Fibroblast of skin of right biceps (primary cell): ENCODE measurements at regions not wholly inside any gene's neighbourhood (a gene's known extent, or its start where the extent isn't known, plus 50 kb on each side); places are given as distances from the start of the nearest gene placed in this dataset.

Experiments
- DNase-seq: peaks from one replicate; pipeline ENCODE4 v3.0.0-alpha.2; 2013

GRCh38 chr3:102163039-102163817 lies 271.6 kb upstream of the ZPLD1 start:
- peak; percentile 54 for DNase-seq

DNA sequence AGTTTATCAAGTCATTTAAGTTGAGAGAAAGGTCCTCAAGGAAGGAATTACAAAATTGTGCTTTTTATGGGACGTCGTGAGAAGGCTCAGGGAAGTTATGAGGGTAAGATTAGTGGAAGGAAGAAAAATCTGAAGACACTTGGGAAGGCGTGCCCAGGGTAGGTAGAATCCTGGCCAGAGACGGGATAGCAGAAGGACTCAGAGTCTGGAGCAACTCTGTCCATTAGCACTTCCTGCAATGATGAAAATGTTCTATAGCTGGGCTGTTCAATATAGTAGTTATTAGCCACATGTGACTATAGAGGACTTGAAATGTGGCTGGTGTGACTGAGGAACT lies 271.0 kb upstream of the ZPLD1 start:
- DNase-seq = no peak

DNA sequence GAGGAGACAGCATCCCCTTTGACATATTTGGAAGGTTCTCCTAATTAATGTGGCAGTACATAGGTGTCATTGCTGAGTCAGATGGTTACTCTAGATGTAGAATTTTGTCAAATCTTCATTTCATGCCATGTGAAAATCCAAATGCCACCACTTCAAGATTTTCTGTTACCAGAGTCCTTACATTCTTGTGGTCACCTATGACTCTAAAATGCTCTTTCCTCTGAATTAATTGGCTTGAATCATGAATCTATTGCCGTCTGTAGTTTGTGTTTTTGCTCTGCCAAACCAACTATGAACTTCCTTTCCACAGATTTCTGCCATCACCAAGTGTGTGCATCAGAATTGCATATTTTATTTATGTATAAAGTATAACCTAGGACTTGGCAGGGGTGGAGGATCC lies 269.4 kb upstream of the ZPLD1 start:
- peak; percentile 83 for DNase-seq

- DNase-seq = no peak
Observed at GRCh38 chr3:102169915-102170479, 264.8 kb upstream of the ZPLD1 start.

- DNase-seq = no peak
Observed at GRCh38 chr3:102170545-102170944, 264.3 kb upstream of the ZPLD1 start.

GRCh38 chr3:102174312-102174712 lies 260.5 kb upstream of the ZPLD1 start:
- DNase-seq = peak; percentile 67

GRCh38 chr3:102174832-102175374 lies 259.9 kb upstream of the ZPLD1 start:
- DNase-seq = peak; percentile 37

DNA sequence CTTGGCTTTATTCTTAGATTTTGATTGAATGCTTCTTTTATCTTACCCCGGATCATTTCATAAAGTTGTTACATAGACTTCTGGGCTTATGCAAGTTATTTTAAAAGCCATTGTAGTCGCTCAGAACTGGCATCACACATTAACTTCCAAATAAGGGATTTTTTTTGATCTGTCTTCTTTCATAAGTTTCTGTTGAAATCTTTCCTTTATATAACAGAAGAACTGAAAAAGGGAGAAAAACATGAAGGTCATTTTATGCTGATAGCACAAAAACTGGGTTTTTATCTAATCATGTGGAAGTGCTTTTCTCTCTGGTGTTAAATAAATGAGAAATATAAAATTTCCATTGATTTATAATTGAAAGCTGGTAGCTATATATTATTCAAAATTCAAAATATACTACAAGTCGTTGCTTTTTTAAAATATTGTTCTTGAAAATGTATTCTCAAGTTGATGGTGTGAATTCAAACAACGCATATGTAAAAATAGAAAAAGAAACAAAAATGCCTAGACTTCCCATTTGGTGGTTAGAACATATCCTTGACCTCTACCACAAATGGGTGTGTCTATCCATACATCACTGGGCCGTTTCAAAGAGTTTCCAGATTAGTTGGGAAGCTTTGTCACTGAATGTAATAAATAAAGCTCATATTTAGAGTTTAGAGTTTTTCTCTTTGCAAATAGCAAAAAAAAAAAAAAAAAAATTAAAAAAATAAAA lies 258.3 kb upstream of the ZPLD1 start:
- no peak for DNase-seq

- DNase-seq = no peak
Observed at GRCh38 chr3:102177075-102177755, 257.6 kb upstream of the ZPLD1 start.

DNA sequence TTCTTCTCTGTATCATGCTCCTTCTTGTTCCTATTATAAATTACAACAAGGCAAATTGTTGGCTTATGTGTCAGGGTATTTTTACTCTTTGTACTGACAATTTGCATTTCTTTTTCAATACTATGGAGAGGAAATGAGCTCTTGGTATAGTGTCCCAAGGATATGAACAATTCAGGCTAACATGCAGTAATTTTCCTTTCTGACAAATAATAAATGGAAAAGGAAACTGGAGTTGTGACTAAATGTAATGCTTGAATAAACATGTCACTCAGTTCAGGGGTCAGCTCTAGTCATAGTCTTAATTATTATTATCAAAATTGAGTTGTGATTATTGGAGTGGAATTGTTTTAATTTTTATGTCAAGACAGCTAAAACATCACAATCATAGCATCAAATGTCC lies 256.0 kb upstream of the ZPLD1 start:
- DNase-seq = no peak

DNA sequence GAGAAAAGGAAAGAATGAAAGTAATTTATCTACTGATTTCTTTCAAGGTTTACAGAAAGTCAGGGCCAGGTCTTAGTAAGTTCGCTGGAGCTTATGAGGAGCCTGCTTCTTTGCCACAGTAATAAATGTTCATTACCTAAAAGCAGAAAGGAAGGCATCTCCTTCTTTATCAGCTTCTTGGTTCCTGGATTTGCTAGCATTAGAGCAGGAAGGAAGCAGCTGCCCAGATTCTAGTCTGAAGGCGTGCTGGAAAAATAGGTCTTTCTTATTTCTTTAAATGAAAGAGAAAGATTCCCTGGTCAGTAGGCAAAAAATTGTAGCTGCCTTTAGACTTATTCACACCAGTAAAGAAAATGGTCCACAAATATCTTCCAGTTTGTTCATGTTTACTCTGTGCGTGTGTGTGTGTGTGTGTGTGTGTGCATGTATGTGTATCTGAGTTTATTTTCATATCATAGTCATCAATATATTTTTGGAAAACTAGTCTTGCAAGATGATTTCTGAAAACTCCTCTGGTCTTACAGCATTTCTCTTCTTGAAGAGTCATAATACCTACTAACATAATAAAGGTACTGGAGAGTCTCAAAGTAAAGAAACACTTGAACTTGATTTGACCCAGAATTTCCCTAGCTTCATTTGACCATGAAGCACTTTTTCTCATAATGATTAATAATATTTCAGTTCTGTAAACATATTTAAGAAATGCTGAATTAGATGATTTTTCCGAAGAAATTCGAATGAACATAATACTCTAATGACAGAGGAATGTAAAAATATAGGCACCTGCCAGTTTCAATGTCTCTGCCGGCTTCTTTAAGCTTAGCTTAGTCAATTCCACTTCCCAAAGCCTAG lies 255.3 kb upstream of the ZPLD1 start:
- peak; percentile 37 for DNase-seq

DNA sequence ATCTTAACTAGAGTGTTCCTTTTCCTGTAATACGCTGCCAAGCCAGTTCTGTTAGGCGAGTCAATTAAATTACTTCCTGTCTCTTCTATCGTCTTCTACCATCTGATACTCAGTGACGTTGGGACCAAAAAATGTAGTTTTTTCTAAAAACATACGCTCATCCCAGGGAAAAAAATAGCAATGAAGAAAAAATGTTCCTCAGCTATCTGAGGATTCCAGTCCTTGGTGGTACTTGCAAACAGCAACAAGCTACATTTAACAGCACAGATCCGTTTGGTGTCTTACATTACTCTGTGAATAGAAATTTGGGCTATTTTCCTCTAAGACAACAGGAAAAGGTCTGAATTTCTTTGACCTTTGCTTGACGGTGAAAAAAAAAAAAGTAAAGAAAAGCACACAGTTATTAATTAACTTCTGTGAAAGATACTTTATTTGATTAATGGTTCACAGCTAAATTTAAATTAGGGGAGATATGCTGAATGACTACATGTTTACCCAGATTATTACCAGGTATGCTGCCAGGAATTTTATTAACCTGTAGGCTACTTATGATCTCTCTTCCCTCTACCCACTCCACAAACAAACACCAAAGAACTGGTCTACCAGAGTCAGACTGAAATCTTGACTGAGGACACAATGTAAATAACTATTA lies 254.4 kb upstream of the ZPLD1 start:
- DNase-seq = peak; percentile 94

GRCh38 chr3:102181175-102181920 lies 253.5 kb upstream of the ZPLD1 start:
- DNase-seq = peak; percentile 89

- peak; percentile 76 for DNase-seq
Observed at GRCh38 chr3:102182162-102182561, 252.7 kb upstream of the ZPLD1 start.

DNA sequence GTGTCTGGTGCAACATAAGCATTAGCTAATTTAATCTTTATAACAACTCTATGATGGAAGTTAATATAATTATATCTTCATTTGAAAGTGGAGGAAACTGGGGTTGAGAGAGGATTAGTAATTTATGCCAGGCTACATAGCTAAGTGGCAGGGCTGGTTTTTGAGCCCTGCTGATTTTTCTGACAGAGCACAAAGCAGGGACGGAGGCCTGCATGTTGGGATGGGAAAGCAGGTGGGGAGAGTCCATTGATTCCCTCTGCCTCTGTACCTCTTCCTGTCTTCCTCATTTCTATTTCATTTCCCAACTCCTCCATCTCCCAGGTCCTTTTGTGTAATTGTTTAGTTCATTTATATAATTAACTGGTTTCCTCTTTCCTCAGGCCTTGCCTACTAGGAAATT lies 251.6 kb upstream of the ZPLD1 start:
- no peak for DNase-seq

DNA sequence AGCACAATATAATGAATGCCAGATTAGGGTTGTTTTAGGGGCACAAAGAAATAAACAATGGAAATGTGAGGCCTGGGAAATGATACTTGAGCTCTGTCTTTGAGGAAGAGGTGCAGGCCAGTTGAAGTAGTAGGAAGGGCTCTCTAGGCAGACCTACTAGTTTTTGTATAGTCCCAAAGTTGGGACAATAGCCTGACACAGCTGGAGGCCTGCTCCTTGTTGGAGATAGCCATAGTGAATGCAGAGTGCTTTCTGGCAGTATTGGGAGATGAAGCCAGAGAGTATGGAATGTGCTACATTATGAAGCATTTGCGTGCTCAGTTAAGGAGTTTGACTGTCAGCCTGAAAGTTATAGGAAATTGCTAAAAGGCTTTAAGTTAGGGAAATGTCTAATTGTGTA lies 251.2 kb upstream of the ZPLD1 start:
- DNase-seq = no peak

GRCh38 chr3:102189541-102189940 lies 245.3 kb upstream of the ZPLD1 start:
- no peak for DNase-seq

GRCh38 chr3:102189956-102190723 lies 244.7 kb upstream of the ZPLD1 start:
- DNase-seq = no peak

DNA sequence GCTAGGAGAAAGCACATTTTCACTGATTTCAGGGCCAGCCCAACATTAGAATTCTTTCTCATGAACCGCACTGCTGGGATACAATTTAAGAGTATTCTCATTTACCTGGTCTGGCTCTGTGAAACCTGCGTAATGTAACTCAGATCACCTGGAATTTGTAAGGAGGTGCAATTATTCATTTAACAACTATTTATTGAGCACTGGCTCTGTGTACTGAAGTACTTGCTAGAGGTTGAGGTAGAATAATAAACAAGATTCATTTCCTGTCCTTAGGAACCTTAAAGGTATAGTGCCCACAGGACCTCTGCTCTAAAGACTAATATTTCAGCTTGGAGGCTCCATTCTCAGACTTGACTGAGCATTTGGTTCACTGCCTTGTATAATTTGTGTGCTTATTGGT lies 242.2 kb upstream of the ZPLD1 start:
- no peak for DNase-seq

GRCh38 chr3:102193255-102193654 lies 241.6 kb upstream of the ZPLD1 start:
- no peak for DNase-seq
